Loucy (cell line): ENCODE measurements at regions not wholly inside any gene's neighbourhood (a gene's known extent, or its start where the extent isn't known, plus 50 kb on each side); places are given as distances from the start of the nearest gene placed in this dataset.

Experiments used
- H2AFZ ChIP-seq: fragments of 200-600 bp; sonication (generic); 2 replicates; pipeline ENCODE4 v1.6.0; 2016; ENCODE audit warnings: antibody characterized with exemption, mild to moderate bottlenecking, low read length, moderate library complexity
- H3F3A ChIP-seq: fragments of 200-600 bp; 2 replicates; pipeline ENCODE4 v1.6.0; 2016; ENCODE audit warnings: antibody characterized with exemption, low read depth, mild to moderate bottlenecking
- H3K27me3 ChIP-seq: fragments of 200-600 bp; sonication (generic); 2 replicates; pipeline ENCODE4 v1.6.1; 2014; ENCODE audit warnings: low read length, mild to moderate bottlenecking; ENCODE audit not compliant: insufficient read depth, poor library complexity, severe bottlenecking
- H3K36me3 ChIP-seq: fragments of 200-600 bp; sonication (generic); 2 replicates; pipeline ENCODE4 v1.6.1; 2016; ENCODE audit warnings: low read length; ENCODE audit not compliant: insufficient read depth
- H3K4me1 ChIP-seq: fragments of 200-600 bp; sonication (generic); 2 replicates; pipeline ENCODE4 v1.5.1; 2014; ENCODE audit warnings: low read length, mild to moderate bottlenecking; ENCODE audit not compliant: insufficient read depth, poor library complexity, severe bottlenecking
- H3K4me2 ChIP-seq: fragments of 200-600 bp; sonication (generic); 2 replicates; pipeline ENCODE4 v1.6.0; 2014; ENCODE audit warnings: antibody characterized with exemption, low read length, low read depth, mild to moderate bottlenecking; ENCODE audit not compliant: poor library complexity, severe bottlenecking
- H3K4me3 ChIP-seq: fragments of 200-600 bp; sonication (generic); 2 replicates; pipeline ENCODE4 v1.5.1; 2014; ENCODE audit warnings: low read length, mild to moderate bottlenecking, mixed read lengths; ENCODE audit not compliant: poor library complexity, severe bottlenecking
- H3K79me2 ChIP-seq: fragments of 200-600 bp; sonication (generic); 2 replicates; pipeline ENCODE4 v1.6.1; 2014; ENCODE audit warnings: low read length; ENCODE audit not compliant: insufficient read depth
- H3K9ac ChIP-seq: fragments of 200-600 bp; sonication (generic); 2 replicates; pipeline ENCODE4 v1.6.0; 2014; ENCODE audit warnings: mild to moderate bottlenecking, low read depth, low read length, moderate library complexity; ENCODE audit not compliant: poor library complexity, severe bottlenecking
- H3K9me2 ChIP-seq: fragments of 200-600 bp; sonication (generic); replicated peaks from 2 replicates; pipeline ENCODE4 v1.6.1; 2016; ENCODE audit warnings: low read depth, low read length, mixed read lengths
- H3K9me3 ChIP-seq: fragments of 200-600 bp; sonication (generic); 2 replicates; pipeline ENCODE4 v1.6.1; 2014; ENCODE audit warnings: mild to moderate bottlenecking, antibody characterized with exemption, low read length, low read depth; ENCODE audit not compliant: insufficient read depth
- H4K20me1 ChIP-seq: fragments of 200-600 bp; sonication (generic); 2 replicates; pipeline ENCODE4 v1.6.0; 2014; ENCODE audit warnings: antibody characterized with exemption, low read length, mild to moderate bottlenecking; ENCODE audit not compliant: insufficient read depth, poor library complexity, severe bottlenecking
- CTCF ChIP-seq: fragments of 200-600 bp; sonication (generic); conservative IDR thresholded peaks from 2 replicates; pipeline ENCODE4 v1.5.1; 2014; ENCODE audit warnings: mild to moderate bottlenecking, antibody characterized with exemption, low read length
- EZH2phosphoT487 ChIP-seq: fragments of 200-600 bp; IDR thresholded peaks from 2 replicates; pipeline ENCODE4 v1.6.1; 2018; ENCODE audit warnings: antibody characterized with exemption, mild to moderate bottlenecking, moderate library complexity, borderline replicate concordance

GRCh38 chr16:65819136-65819898 is 547.2 kb upstream of the CDH5 start:
- no peaks in the 10 kb centered on the region for H3K9me2 ChIP-seq
- no peaks in the 10 kb centered on the region for H3K9me3 ChIP-seq
- no peaks in the 10 kb centered on the region for H3K4me1 ChIP-seq
- no peaks in the 10 kb centered on the region for H3F3A ChIP-seq
- no peaks in the 10 kb centered on the region for H3K27me3 ChIP-seq
- H3K9ac ChIP-seq, result no peak overlapping the region
- no peak for TF ChIP-seq CTCF
- TF ChIP-seq EZH2phosphoT487, result no peak
- no peak overlapping the region for H3K4me3 ChIP-seq
- H3K79me2 ChIP-seq, result no peaks in the 10 kb centered on the region
- no peaks in the 10 kb centered on the region for H3K36me3 ChIP-seq
- H3K4me2 ChIP-seq, result no peak overlapping the region
- no peaks in the 10 kb centered on the region for H4K20me1 ChIP-seq
- H2AFZ ChIP-seq, result no peak overlapping the region

DNA sequence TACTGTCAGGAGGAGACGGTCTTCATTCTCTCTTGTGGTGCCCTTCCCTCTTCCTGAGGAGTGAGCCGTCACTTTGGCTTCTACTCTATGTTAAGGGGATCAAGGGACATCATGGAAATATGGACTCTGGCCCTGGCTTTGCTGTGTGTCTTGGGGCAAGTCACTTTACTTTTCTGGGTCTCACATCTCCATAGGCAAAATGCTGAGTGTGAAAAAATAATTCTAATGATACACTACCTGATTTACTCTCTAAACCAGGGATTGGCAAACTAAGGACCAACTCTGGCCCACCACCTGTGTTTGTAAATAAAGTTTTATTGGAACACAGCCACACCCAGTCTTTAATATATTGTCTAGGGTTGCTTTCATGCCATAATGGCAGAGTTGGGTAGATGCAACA is 548.7 kb upstream of the CDH5 start:
- H3K79me2 ChIP-seq, result no peaks in the 10 kb centered on the region
- no peaks in the 10 kb centered on the region for H3F3A ChIP-seq

DNA sequence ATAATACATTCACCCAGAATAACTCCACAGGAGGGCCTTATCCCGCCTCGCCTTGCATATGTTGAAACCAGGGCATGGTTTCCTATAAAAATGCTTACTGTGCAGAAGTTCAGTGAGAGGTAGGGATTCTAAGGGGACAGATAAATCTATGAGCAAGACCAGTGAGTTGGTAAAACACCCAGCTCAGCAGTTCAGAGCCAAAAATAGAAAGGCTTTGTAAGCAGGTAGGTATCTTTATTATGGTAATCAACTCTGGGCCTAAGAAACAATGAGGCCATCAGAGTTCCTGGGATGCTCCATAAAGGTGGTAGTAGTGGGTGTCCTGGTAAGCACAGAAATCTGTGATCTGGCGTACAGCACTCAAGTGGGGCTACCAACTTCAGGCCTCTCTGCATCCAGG is 549.4 kb upstream of the CDH5 start:
- Histone ChIP-seq H3K27me3 (no peaks in the 10 kb centered on the region), H3K79me2 (no peaks in the 10 kb centered on the region), H3F3A (no peaks in the 10 kb centered on the region), H3K9ac (no peak overlapping the region), H3K9me2 (no peaks in the 10 kb centered on the region), H4K20me1 (no peaks in the 10 kb centered on the region), H2AFZ (no peak overlapping the region), H3K4me3 (no peak overlapping the region), H3K9me3 (no peaks in the 10 kb centered on the region), H3K4me1 (no peaks in the 10 kb centered on the region), H3K36me3 (no peaks in the 10 kb centered on the region), H3K4me2 (no peak overlapping the region)
- TF ChIP-seq EZH2phosphoT487 (no peak), CTCF (no peak)

More for the DNA sequence above, 548.7 kb upstream of the CDH5 start:
- Histone ChIP-seq H3K36me3 (no peaks in the 10 kb centered on the region), H3K9me2 (no peaks in the 10 kb centered on the region), H3K4me3 (no peak overlapping the region), H3K9ac (no peak overlapping the region), H3K4me1 (no peaks in the 10 kb centered on the region), H3K27me3 (no peaks in the 10 kb centered on the region), H3K4me2 (no peak overlapping the region), H3K9me3 (no peaks in the 10 kb centered on the region), H2AFZ (no peak overlapping the region), H4K20me1 (no peaks in the 10 kb centered on the region)
- TF ChIP-seq CTCF (no peak), EZH2phosphoT487 (no peak)
